ENCODE measurements at regions not wholly inside any gene's neighbourhood (a gene's known extent, or its start where the extent isn't known, plus 50 kb on each side); places are given as distances from the start of the nearest gene placed in this dataset.

DNA sequence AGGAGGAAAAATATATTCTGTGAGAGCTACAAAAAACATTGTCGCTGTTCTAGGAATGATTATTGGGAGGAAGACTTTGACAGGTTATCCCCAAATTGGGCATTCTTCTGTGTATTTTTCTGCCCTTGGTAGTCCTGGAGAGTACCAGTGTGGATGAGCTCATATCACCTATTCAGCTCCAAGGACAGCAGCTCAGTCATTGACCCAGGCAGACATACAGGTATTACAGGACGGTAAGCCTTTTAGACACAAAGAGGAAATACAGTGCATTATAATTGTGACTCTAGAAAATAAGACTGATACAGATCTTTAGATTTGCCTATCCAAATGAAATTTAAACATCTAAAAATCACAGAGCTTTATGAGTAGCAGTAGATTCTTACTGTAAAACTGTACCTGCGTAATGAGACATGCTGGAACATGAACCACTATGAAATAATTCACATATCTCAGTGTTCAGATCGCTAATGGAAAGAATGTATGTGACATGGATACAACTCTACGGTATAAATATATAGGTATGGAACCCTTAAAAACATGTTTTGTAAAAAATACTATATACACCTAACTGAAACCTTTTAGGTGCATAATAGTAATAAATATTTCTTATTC lies 56.0 kb downstream of the PLK2 start:
- DNase-seq: no peak

DNA sequence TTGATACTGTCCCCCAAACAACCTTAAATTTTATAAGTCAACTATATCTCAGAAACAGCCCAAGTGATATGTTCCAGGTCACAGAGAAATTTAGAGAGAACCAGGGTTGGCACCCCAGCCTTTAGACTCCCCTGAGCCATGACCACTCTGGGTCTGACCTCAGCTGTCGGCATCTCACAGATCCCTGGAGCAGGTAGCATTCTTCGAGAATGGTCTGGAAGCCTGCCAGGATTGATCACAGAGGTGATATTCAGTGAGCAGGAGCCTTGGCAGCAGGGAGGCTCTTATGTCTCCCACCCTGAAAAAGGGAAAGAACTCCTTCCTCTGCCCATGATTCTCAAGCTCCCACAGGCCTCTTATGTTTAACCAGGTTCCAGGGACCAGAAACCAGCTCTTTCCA lies 58.2 kb downstream of the PLK2 start:
- no peak for DNase-seq

DNA sequence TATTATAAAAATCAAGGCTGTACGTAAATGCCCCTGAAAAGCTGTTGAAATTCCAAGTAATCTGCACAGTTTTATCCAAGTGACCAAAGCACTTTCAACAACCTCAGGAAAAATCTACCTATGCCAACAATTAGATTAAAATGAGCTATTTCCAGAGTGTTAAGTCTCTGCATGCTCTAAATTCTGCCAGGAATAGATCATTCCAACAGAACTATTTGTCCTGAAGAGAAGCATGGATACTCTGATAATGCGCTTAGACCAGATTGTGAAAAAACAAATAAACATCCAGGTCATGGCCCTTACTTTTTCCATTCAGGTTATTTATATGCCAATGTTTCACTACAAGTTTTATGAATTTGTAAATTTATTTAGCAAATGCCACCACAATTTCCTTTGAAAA lies 59.1 kb downstream of the PLK2 start:
- no peak for DNase-seq

DNA sequence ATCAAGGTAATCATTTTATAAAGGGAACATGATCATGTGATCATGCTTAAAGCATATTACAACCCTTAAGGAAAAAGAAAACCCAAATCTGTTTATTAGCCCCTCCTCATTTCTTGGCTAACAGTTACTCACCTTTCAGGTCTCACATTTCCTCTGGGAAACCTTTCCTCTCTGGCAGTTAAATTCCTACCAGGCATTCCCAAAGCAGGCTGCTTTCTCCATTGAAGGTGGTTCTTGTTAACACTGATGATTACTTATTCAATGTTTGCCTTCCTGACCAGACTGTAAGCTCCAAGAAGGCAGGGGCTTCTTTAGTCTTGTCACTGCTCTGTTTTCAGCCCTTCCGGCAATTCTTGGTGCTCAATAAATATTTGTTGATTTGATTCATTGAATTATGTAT lies 59.9 kb downstream of the PLK2 start:
- no peak for DNase-seq

- DNase-seq: no peak
Measured at GRCh38 chr5:58394339-58394738, 65.5 kb downstream of the PLK2 start.

- no peak for DNase-seq
Measured at GRCh38 chr5:58393716-58394115, 66.2 kb downstream of the PLK2 start.

- DNase-seq: no peak
Measured at GRCh38 chr5:58392496-58392895, 67.4 kb downstream of the PLK2 start.

DNA sequence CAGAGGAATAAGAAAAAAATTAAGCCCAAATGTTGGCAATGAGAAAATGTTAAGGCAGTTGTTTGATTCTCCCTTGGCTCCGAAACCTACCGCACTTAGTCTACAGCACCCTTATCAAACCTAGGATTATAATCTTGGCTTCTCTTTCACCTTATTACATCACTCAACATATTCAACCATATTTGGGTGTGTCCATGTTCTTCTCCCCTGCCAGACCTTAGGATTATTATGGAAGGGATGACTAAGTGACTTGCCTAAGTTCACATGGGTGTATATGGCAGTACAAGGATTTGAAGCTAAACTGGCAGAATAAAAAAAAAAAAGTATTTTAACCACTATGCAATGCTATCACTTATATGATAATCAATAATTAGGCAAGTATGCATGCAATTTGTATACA lies 76.4 kb downstream of the PLK2 start:
- DNase-seq: no peak

- no peak for DNase-seq
Measured at GRCh38 chr5:58382131-58382534, 77.8 kb downstream of the PLK2 start.

DNA sequence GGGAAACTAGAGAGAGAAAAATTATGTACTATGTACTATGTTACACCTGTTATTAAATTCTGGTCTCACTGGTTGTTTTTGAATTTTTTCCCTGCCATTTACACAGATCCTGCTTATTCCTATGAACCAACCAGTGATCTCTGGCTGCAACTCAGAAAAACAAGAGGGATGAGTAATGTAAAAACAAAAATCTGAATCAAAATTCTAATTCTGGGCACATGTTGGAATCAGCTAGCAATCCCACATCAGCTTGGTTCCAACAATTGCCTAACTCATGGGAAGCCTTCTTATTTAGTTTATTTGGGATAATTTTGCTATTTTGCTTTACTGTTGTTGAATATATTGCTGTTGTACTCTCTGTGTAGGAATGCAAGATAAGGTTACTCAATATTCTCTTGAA lies 78.3 kb downstream of the PLK2 start:
- DNase-seq: no peak

DNA sequence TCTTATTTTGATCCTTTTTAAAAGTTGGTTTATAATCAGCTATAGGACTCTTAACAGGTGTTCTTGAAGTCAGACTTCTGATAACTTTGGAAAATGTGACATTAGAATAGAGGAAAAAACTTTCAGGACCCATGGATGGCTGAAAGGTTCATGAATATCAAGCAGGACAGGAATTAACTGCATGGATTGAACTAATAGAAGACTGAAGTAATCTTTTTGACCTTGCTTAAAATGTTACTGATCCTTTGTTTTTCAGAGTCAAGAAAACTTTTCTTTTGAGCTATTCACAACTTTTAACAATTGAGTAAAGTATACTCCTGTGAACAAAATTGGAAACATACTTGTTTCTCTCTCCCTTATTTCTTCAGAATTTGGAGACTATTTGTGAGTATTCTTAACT lies 79.2 kb downstream of the PLK2 start:
- no peak for DNase-seq

- DNase-seq: no peak
Measured at GRCh38 chr5:58378613-58379390, 81.1 kb downstream of the PLK2 start.

- DNase-seq: no peak
Measured at GRCh38 chr5:58370606-58371005, 89.3 kb downstream of the PLK2 start.

DNA sequence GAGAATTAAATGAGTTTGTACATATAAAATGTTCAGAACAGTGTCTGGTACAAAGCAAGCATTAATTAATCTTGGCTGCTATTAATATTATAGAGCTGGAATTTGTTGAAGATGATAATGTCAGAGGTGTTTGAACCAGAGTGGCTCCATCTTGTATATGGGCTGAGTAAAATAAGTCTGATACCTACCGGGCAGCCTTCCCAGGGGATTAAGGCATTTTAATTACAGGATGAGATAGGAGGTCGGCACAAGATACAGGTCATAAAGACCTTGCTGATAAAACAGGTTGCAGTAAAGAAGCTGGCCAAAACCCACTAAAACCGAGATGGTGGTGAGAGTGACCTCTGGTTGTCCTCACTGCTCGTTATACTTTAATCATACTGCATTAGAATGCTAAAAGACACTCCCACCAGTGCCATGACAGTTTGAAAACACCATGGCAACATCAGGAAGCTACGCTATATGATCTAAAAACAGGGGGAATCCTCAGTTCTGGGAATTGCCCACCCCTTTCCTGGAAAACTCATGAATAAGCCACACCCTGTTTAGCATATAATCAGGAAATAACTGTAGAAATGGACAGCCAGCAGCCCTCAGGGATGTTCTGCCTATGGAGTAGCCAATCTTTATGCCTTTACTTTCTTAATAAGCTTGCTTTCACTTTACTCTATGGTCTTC lies 90.2 kb downstream of the PLK2 start:
- no peak for DNase-seq

DNA sequence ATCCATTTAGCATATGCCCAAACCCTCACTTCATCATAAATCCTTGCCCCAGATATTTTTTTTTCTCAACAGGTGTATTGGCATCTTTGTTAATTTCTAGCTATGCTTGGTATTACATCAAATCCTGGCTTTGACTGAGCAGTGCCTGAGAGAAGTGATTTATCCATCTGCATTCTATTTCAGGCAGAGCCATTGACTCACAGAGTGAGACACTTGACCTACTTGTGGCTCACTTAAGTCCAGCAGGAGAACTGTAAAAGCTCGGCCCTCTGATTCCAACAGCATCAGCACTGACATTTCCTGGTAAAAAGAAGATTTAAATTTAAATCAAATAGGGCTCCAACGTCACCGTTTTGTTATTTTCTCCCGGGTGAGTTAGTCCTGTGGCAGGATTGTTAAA lies 93.4 kb downstream of the PLK2 start:
- no peak for DNase-seq

DNA sequence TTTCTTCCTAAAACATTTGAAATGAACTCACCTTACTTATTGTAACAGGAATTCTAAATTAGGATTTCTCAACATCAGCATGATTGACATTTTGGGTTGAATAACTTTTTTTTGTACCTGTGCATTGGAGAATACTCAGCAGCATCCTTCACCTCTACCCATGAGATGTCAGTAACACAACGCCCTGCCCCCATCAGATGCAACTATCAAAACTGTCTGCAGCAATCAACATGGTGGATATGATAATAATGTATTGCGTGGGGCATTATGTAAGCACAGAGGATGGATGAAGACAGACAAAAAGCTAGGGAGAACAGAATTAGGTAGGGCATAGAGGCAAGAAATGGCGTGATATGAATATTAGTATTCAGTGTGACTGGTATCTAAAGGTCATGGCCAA lies 94.1 kb downstream of the PLK2 start:
- no peak for DNase-seq

DNA sequence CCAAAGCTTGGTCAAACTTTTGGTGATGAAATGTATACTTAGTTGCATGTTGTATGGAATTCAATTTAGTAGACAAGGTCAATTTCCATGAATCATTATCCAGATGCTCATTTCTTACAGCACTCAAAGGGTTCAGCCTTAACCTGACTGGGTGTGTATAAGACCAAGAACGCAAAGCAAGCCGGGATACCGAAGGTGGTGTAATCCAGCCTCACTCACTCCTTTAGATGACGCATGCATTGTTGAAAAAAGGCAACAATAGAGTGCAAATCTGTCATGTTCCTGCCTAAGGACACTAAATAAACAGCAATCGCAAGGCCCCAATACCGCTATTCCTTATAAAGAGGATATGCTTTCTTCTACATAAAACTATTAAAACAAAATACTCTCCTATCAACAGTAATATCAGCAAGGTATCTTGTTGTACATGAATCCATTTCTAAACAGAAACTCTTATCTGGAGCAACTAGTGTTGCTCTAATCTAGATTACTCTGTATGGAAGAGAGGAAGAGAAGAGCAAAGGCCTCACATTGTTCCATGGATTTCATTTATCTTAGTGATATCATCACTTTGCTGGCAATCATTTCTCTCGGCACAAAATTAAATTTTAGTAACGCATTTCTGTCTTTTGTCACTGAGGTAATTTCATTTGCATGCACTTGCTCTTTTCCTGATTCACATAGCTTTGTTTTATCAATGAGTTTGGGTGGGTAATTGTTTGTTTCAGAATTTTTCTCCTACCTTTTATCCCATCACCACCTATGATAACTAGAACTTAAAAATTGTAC lies 96.2 kb downstream of the PLK2 start:
- DNase-seq: no peak

- no peak for DNase-seq
Measured at GRCh38 chr5:58362135-58362534, 97.8 kb downstream of the PLK2 start.

GRCh38 chr5:58360794-58361193 lies 99.1 kb downstream of the PLK2 start:
- no peak for DNase-seq

- no peak for DNase-seq
Measured at GRCh38 chr5:58359981-58360380, 99.9 kb downstream of the PLK2 start.

DNA sequence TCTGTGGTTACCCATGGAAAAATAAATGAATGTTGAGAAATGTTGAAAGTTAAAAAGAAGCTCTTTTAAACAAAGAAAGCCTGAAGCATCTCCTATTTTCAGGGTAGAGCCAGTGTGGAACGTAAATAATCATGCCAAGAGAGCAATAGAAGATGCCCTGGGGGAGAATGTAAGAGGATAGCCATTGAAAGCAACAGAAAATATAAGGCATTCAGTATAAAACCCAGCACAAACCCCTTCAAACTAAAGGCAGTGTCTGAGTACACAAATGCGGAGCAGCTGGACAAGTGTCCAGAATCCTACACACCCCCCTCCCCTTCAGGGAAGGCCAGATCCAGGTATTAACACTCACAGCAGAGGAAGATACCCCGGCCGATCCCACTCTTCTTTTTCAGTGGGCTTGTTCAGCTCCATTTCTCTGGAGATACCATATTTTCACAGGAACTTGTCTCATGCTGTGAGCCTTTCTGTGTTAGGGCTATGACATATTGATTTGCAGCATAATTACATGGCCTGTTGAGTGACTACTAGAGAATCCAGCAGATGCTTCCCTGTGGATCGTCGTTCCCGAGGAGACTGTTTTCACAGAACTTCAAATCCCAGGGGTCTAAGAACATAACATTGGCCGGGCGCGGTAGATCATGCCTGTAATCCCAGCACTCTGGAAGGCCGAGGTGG lies 101.2 kb downstream of the PLK2 start:
- DNase-seq: no peak

DNA sequence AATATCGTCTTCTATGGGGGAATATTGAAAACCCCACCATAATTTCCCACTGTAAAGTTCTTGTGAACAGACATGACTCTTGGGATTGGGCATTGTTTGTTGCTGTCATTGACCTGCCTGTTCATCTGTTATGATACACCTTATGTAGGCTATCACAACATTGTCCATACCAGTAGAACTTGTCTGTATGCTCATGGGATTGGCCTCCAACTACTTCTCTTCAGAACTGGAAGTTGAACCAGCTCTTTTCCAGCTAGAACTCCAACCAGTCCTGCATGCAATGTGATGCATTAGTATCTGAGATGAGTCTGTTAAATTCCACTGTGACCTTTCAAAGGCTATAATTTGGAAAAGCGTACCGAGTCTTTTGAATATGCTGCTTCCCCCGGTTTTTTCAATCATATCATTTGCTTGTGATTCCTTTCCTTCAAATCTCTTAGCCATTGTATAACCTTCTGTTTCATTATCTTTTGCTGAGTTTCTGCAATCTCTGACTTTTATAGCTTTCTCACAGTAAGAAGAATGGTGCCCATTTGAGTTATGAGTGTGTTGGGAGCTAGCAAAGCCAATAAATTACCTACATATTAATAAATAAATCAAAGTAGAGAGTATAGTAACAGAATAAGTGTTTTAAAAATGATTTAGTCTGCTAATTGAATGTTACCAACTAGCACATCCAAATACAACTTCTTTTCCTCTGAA lies 101.9 kb downstream of the PLK2 start:
- no peak for DNase-seq
